Effector memory CD8-positive, alpha-beta T cell (primary cell): ENCODE measurements at regions not wholly inside any gene's neighbourhood (a gene's known extent, or its start where the extent isn't known, plus 50 kb on each side); places are given as distances from the start of the nearest gene placed in this dataset.
A peak's percentile ranks its signal among the peaks of the same experiment; 100 is the strongest.

ENCODE experiments used
- ATAC-seq: fragments of 150-1000 bp; cut with Tn5 transposase; replicated peaks from 2 replicates; pipeline ENCODE4 v1.10.0; 2021; ENCODE audit warnings: mild to moderate bottlenecking, moderate library complexity
- DNase-seq, 3 experiments: peaks; one replicate each; pipeline ENCODE4 v3.0.0; 2021
- H3K27ac Mint-ChIP-seq, 2 donors: one replicate each; pipeline ENCODE4 v1.8.0; 2022; ENCODE audit warnings: mild to moderate bottlenecking in 2 of 2, mixed read lengths in 2 of 2, moderate library complexity in 2 of 2
- H3K27me3 Mint-ChIP-seq, 2 donors: one replicate each; pipeline ENCODE4 v1.8.0; 2022; ENCODE audit warnings: mixed read lengths in 2 of 2
- H3K36me3 Mint-ChIP-seq: one replicate; pipeline ENCODE4 v1.8.0; 2022; ENCODE audit warnings: mild to moderate bottlenecking, moderate library complexity, mixed read lengths; ENCODE audit not compliant: insufficient read depth
- H3K4me1 Mint-ChIP-seq, 2 donors: one replicate each; pipeline ENCODE4 v1.8.0; 2022; ENCODE audit warnings: low read depth in 2 of 2, mixed read lengths in 2 of 2
- H3K4me3 Mint-ChIP-seq, 2 donors: one replicate each; pipeline ENCODE4 v1.8.0; 2022; ENCODE audit warnings: mild to moderate bottlenecking in 2 of 2, mixed read lengths in 2 of 2, moderate library complexity in 2 of 2
- H3K9me3 Mint-ChIP-seq, 2 donors: one replicate each; pipeline ENCODE4 v1.8.0; 2022; ENCODE audit warnings: mixed read lengths in 2 of 2

DNA sequence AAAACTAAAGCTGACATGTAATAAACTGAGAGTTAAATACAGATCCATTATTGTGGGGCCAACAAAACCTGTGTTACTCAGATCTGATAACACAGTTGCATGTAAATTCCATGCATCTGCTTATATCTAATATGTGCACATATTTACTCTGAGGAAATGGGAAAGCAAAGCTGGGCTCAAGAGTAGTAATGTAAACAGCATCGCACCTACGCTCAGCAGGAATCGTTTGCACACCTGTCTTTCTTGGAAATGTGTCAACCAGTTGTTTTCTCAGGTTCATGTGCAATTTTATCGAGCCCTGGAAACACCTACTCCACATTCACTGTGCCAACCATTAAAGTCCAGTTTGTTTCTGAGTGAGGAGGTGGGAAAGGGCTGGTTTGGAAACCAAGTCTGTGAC is 80.3 kb upstream of the CNKSR3 start:
- H3K9me3 Mint-ChIP-seq: no peaks in the 10 kb centered on the region
- H3K27ac Mint-ChIP-seq: no peak overlapping the region
- no peaks in the 10 kb centered on the region for H3K36me3 Mint-ChIP-seq
- DNase-seq: no peak
- no peaks in the 10 kb centered on the region for H3K4me1 Mint-ChIP-seq
- no peak for ATAC-seq
- H3K4me3 Mint-ChIP-seq: no peak overlapping the region
- H3K27me3 Mint-ChIP-seq: peaks cover 19 to 25% of the 10 kb centered on the region in 2 donors

GRCh38 chr6:154591234-154591633 is 80.7 kb upstream of the CNKSR3 start:
- ATAC-seq (no peak), DNase-seq (no peak)
- no peaks in the 10 kb centered on the region for H3K9me3 Mint-ChIP-seq
- H3K4me3 Mint-ChIP-seq: no peak overlapping the region
- peaks cover 19 to 25% of the 10 kb centered on the region in 2 donors for H3K27me3 Mint-ChIP-seq
- no peaks in the 10 kb centered on the region for H3K4me1 Mint-ChIP-seq
- no peak overlapping the region for H3K27ac Mint-ChIP-seq
- H3K36me3 Mint-ChIP-seq: no peaks in the 10 kb centered on the region

- Mint-ChIP-seq H3K4me1 (no peaks in the 10 kb centered on the region), H3K4me3 (no peak overlapping the region), H3K27me3 (peaks cover 14 to 18% of the 10 kb centered on the region in 2 donors), H3K27ac (no peak overlapping the region), H3K9me3 (no peaks in the 10 kb centered on the region), H3K36me3 (no peaks in the 10 kb centered on the region)
- ATAC-seq: no peak
- DNase-seq: no peak
Measured at GRCh38 chr6:154592199-154592860, 81.8 kb upstream of the CNKSR3 start.

GRCh38 chr6:154593122-154593521 is 82.6 kb upstream of the CNKSR3 start:
- H3K27me3 Mint-ChIP-seq: peaks cover 8 to 12% of the 10 kb centered on the region in 2 donors
- H3K4me1 Mint-ChIP-seq: no peaks in the 10 kb centered on the region
- DNase-seq (no peak), ATAC-seq (no peak)
- H3K9me3 Mint-ChIP-seq: no peaks in the 10 kb centered on the region
- no peak overlapping the region for H3K27ac Mint-ChIP-seq
- no peaks in the 10 kb centered on the region for H3K36me3 Mint-ChIP-seq
- no peak overlapping the region for H3K4me3 Mint-ChIP-seq

- DNase-seq (no peak), ATAC-seq (no peak)
- Mint-ChIP-seq H3K36me3 (no peaks in the 10 kb centered on the region), H3K4me3 (no peak overlapping the region), H3K27ac (no peak overlapping the region), H3K4me1 (no peaks in the 10 kb centered on the region), H3K9me3 (no peaks in the 10 kb centered on the region), H3K27me3 (peaks cover 8 to 12% of the 10 kb centered on the region in 2 donors)
Measured at GRCh38 chr6:154594496-154595198, 84.2 kb upstream of the CNKSR3 start.

DNA sequence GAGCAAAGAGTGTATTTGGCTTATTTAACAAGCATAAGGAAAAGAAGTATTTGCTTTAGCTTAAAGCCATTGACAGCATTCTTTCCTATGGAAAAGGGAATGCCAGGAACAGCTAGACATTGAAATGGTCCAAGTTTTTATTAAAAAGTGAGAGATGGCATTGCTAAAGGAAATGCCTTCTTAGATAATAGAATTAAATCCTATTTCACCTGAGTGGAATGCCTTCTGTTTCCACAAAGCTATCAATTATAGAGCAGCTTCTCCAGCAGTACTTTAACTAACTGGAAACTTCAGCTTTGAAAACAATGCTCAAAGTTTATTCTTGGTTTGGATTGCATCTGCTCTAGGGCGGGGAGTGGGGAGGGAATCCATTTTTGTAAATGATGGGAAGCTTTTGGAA is 85.1 kb upstream of the CNKSR3 start:
- H3K36me3 Mint-ChIP-seq: no peaks in the 10 kb centered on the region
- H3K27ac Mint-ChIP-seq: no peak overlapping the region
- no peaks in the 10 kb centered on the region for H3K9me3 Mint-ChIP-seq

DNA sequence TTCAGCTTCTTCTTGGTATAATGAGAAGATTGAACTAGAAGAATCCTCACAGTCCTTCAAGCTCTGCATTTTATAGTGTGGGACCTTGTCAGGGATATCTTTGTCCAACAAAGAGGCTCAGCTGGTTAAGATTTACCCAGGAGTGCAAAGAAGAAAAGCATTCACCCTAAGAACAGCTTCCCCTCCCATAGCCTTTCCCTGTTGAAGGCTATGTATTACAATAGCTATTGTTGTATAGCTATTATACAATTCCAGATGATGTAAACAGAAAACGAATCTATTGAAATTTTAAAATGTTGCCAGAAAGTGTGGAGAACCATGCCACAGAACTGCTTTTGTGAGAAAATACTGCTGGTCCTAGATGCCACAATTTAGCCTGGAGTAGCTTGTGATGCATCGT is 85.5 kb upstream of the CNKSR3 start:
- Mint-ChIP-seq H3K36me3 (no peaks in the 10 kb centered on the region), H3K27ac (no peak overlapping the region), H3K4me3 (no peak overlapping the region), H3K27me3 (peaks cover 8 to 12% of the 10 kb centered on the region in 2 donors), H3K4me1 (no peaks in the 10 kb centered on the region), H3K9me3 (no peaks in the 10 kb centered on the region)
- DNase-seq: no peak
- ATAC-seq: no peak

More for the DNA sequence above, 85.1 kb upstream of the CNKSR3 start:
- Mint-ChIP-seq H3K4me3 (no peak overlapping the region), H3K4me1 (no peaks in the 10 kb centered on the region), H3K27me3 (peaks cover 8 to 12% of the 10 kb centered on the region in 2 donors)
- ATAC-seq (no peak), DNase-seq (no peak)

- Mint-ChIP-seq H3K27ac (no peak overlapping the region), H3K36me3 (no peaks in the 10 kb centered on the region), H3K4me3 (no peak overlapping the region), H3K9me3 (no peaks in the 10 kb centered on the region), H3K4me1 (no peaks in the 10 kb centered on the region), H3K27me3 (peaks cover 8 to 12% of the 10 kb centered on the region in 2 donors)
- no peak for DNase-seq
- ATAC-seq: no peak
Measured at GRCh38 chr6:154596701-154597100, 86.2 kb upstream of the CNKSR3 start.

- Mint-ChIP-seq H3K36me3 (no peaks in the 10 kb centered on the region), H3K4me3 (no peak overlapping the region), H3K4me1 (no peaks in the 10 kb centered on the region), H3K27ac (no peak overlapping the region), H3K27me3 (peaks cover 0 to 6% of the 10 kb centered on the region in 2 donors), H3K9me3 (no peaks in the 10 kb centered on the region)
- no peak for ATAC-seq
- no peak for DNase-seq
Measured at GRCh38 chr6:154598399-154598798, 87.9 kb upstream of the CNKSR3 start.

DNA sequence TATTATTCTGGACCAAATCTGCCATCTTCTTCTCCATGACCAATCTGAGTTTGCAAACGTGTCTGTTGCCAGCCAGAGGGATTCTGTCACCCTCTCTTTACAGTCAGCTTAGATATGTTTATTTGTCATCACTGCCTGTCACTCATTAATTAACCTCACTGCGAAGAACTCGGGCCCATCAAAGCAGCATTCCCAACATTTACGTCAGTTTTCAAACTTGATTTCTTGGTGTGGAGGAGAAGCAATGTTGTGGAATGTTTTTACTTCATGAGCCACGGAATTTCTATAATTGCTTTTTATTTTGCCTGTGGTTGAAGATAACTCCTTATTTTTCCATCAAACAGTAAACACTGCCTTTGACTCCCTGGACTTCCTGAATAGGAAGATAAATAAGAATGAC is 91.8 kb upstream of the CNKSR3 start:
- no peak overlapping the region for H3K27ac Mint-ChIP-seq
- H3K4me3 Mint-ChIP-seq: no peak overlapping the region
- H3K4me1 Mint-ChIP-seq: peaks cover 7 to 14% of the 10 kb centered on the region in 2 donors
- H3K27me3 Mint-ChIP-seq: peaks cover 5 to 40% of the 10 kb centered on the region in 2 donors
- H3K36me3 Mint-ChIP-seq: no peaks in the 10 kb centered on the region
- H3K9me3 Mint-ChIP-seq: no peaks in the 10 kb centered on the region
- ATAC-seq (no peak), DNase-seq (no peak)

DNA sequence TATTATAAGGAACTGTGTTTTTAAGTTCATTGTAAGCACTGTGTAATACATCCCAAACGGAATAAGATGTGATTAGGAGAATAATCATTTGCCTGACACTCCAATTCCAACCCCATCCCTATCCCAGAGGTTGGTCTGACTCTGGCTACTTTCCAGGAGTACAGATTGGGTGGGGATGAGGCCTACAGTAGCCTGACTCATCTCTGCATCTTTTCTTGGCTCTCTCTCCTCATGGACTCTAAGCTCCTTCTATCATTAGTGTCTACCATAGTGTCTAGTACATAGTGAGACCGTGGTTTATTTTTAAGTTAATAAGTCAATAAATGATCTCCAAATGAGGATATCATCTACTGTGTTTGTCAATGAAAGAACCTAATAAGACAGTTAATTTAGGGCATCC is 92.2 kb upstream of the CNKSR3 start:
- H3K27me3 Mint-ChIP-seq: peaks cover 5 to 44% of the 10 kb centered on the region in 2 donors
- peaks cover 7 to 14% of the 10 kb centered on the region in 2 donors for H3K4me1 Mint-ChIP-seq
- no peaks in the 10 kb centered on the region for H3K9me3 Mint-ChIP-seq
- no peak overlapping the region for H3K27ac Mint-ChIP-seq
- ATAC-seq: no peak
- no peaks in the 10 kb centered on the region for H3K36me3 Mint-ChIP-seq
- DNase-seq: no peak
- H3K4me3 Mint-ChIP-seq: no peak overlapping the region

- H3K4me3 Mint-ChIP-seq: no peak overlapping the region
- ATAC-seq (no peak), DNase-seq (no peak)
- peaks cover 7 to 14% of the 10 kb centered on the region in 2 donors for H3K4me1 Mint-ChIP-seq
- H3K27ac Mint-ChIP-seq: no peak overlapping the region
- no peaks in the 10 kb centered on the region for H3K36me3 Mint-ChIP-seq
- H3K9me3 Mint-ChIP-seq: no peaks in the 10 kb centered on the region
- peaks cover 5 to 45% of the 10 kb centered on the region in 2 donors for H3K27me3 Mint-ChIP-seq
Measured at GRCh38 chr6:154604119-154604518, 93.6 kb upstream of the CNKSR3 start.

GRCh38 chr6:154605178-154605881 is 94.8 kb upstream of the CNKSR3 start:
- DNase-seq (no peak), ATAC-seq (peak; percentile 24)
- Mint-ChIP-seq H3K4me3 (no peak overlapping the region), H3K9me3 (no peaks in the 10 kb centered on the region), H3K27me3 (peaks cover 5 to 51% of the 10 kb centered on the region in 2 donors), H3K4me1 (peaks cover 7 to 14% of the 10 kb centered on the region in 2 donors), H3K36me3 (no peaks in the 10 kb centered on the region), H3K27ac (no peak overlapping the region)
